KMS-11 (cell line): ENCODE measurements at regions not wholly inside any gene's neighbourhood (a gene's known extent, or its start where the extent isn't known, plus 50 kb on each side); places are given as distances from the start of the nearest gene placed in this dataset.

Source experiments
- H2AFZ ChIP-seq: fragments of 200-600 bp; sonication (generic); 2 replicates; pipeline ENCODE4 v1.6.1; 2016; ENCODE audit warnings: antibody characterized with exemption, mixed run types, low read depth
- H3K27ac ChIP-seq: fragments of 200-600 bp; sonication (generic); 2 replicates; pipeline ENCODE4 v1.6.1; 2016; ENCODE audit warnings: mild to moderate bottlenecking, mixed run types
- H3K27me3 ChIP-seq: fragments of 200-600 bp; sonication (generic); 2 replicates; pipeline ENCODE4 v1.6.1; 2017; ENCODE audit warnings: mild to moderate bottlenecking, low read depth, mixed run types, moderate library complexity; ENCODE audit not compliant: insufficient read depth
- H3K36me3 ChIP-seq: fragments of 200-600 bp; sonication (generic); 2 replicates; pipeline ENCODE4 v1.6.1; 2017; ENCODE audit warnings: mild to moderate bottlenecking, mixed run types; ENCODE audit not compliant: insufficient read depth
- H3K4me1 ChIP-seq: fragments of 200-600 bp; sonication (generic); 2 replicates; pipeline ENCODE4 v1.6.1; 2016; ENCODE audit warnings: mild to moderate bottlenecking, low read depth, mixed run types; ENCODE audit not compliant: poor library complexity, severe bottlenecking
- H3K4me2 ChIP-seq: fragments of 200-600 bp; sonication (generic); 2 replicates; pipeline ENCODE4 v1.7.0; 2016; ENCODE audit warnings: mild to moderate bottlenecking, mixed run types
- H3K4me3 ChIP-seq: fragments of 200-600 bp; sonication (generic); IDR thresholded peaks from 2 replicates; pipeline ENCODE4 v1.6.1; 2017; ENCODE audit warnings: low read depth, low read length, mixed read lengths; ENCODE audit not compliant: insufficient read depth
- H3K79me2 ChIP-seq: fragments of 200-600 bp; sonication (generic); 2 replicates; pipeline ENCODE4 v1.6.1; 2016; ENCODE audit warnings: low read depth, mixed run types; ENCODE audit not compliant: insufficient read depth
- H3K9ac ChIP-seq: fragments of 200-600 bp; sonication (generic); 2 replicates; pipeline ENCODE4 v1.6.1; 2016; ENCODE audit warnings: mild to moderate bottlenecking, mixed run types
- H4K20me1 ChIP-seq: fragments of 200-600 bp; sonication (generic); 2 replicates; pipeline ENCODE4 v1.6.1; 2016; ENCODE audit warnings: mild to moderate bottlenecking, mixed run types; ENCODE audit not compliant: insufficient read depth
- TF ChIP-seq, protein P1 (sequence below): fragments of 200-600 bp; sonication (generic); conservative IDR thresholded peaks from 2 replicates; pipeline ENCODE4 v1.6.1; 2017; ENCODE audit warnings: low read depth, mild to moderate bottlenecking, antibody characterized with exemption, low read length, moderate library complexity, mixed read lengths

DNA sequence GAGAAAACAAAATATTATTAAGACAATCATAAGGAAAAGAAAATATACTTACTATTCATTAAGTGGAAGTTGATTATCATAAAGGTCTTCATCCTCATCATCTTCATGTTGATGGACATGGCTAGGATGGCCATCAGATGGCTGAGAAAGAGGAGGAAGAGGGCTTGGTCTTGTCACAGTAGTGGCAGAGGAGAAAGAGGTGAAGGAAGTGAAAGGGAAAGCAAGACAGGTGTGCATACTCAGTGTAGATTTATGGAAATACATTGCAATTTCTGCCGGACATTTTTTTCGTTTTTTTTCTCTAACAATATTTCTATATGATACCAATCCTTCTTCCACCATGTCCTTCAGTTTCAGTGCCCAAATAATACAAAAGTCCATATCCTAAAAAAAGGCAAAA, 1409.8 kb downstream of the PCDH7 start:
- H3K27ac ChIP-seq, result no peak overlapping the region
- no peaks in the 10 kb centered on the region for H4K20me1 ChIP-seq
- no peak overlapping the region for H2AFZ ChIP-seq
- H3K36me3 ChIP-seq, result no peaks in the 10 kb centered on the region
- no peak overlapping the region for H3K4me2 ChIP-seq
- H3K4me3 ChIP-seq, result no peak overlapping the region
- no peaks in the 10 kb centered on the region for H3K79me2 ChIP-seq
- peaks cover 13% of the 10 kb centered on the region for H3K4me1 ChIP-seq
- TF ChIP-seq, protein P1, sequence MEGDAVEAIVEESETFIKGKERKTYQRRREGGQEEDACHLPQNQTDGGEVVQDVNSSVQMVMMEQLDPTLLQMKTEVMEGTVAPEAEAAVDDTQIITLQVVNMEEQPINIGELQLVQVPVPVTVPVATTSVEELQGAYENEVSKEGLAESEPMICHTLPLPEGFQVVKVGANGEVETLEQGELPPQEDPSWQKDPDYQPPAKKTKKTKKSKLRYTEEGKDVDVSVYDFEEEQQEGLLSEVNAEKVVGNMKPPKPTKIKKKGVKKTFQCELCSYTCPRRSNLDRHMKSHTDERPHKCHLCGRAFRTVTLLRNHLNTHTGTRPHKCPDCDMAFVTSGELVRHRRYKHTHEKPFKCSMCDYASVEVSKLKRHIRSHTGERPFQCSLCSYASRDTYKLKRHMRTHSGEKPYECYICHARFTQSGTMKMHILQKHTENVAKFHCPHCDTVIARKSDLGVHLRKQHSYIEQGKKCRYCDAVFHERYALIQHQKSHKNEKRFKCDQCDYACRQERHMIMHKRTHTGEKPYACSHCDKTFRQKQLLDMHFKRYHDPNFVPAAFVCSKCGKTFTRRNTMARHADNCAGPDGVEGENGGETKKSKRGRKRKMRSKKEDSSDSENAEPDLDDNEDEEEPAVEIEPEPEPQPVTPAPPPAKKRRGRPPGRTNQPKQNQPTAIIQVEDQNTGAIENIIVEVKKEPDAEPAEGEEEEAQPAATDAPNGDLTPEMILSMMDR, result no peak
- H3K27me3 ChIP-seq, result no peaks in the 10 kb centered on the region
- no peak overlapping the region for H3K9ac ChIP-seq

DNA sequence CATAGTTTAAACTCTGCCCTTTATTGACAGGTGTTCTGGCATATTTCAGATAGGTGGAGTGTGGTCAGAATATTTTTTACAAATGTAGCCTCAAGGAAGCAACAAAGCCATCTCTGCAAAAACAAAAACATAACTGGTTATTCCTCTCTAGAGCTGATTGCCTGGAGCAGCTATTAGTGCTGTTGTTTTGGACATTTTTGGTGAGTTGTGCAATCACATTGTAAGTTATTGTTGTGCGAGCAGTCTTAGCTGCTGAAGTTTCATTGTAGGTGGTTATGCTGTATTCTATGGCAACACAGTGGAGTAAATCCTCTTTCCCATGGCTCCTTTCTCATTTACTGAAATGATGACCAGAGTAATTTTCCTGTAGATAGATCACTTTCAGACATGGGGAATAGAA, 1413.0 kb downstream of the PCDH7 start:
- Histone ChIP-seq H3K27me3 (no peaks in the 10 kb centered on the region), H3K9ac (no peak overlapping the region), H4K20me1 (no peaks in the 10 kb centered on the region), H3K79me2 (no peaks in the 10 kb centered on the region), H3K4me2 (no peak overlapping the region), H3K4me3 (no peak overlapping the region), H3K27ac (no peak overlapping the region), H2AFZ (no peak overlapping the region), H3K36me3 (no peaks in the 10 kb centered on the region), H3K4me1 (peaks cover 11% of the 10 kb centered on the region)
- TF ChIP-seq, protein P1, result no peak

DNA sequence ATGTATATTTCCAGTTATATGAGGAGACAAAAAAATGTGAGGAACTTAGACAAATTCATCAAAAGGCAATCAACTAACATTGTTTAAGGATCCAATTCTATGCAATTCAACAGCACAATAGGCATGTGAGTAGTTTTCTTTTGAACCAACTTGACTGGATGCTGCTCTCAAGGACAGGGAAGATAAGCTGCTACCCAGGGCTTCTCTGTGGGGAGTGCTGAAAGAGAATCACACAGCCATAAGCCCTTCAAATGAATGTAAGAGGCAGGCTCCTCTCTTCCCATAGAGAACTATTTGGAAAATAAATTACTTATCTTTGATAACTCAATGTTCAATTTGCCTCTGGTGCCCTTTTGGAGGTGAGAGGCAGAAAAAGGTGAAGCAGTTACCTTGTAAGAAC, 1413.6 kb downstream of the PCDH7 start:
- TF ChIP-seq, protein P1, result no peak

GRCh38 chr4:32135642-32136041, 1415.5 kb downstream of the PCDH7 start:
- no peak overlapping the region for H3K27ac ChIP-seq
- H3K9ac ChIP-seq, result no peak overlapping the region
- peaks cover 8% of the 10 kb centered on the region for H3K4me1 ChIP-seq
- H3K27me3 ChIP-seq, result no peaks in the 10 kb centered on the region
- H3K4me2 ChIP-seq, result no peak overlapping the region
- H3K4me3 ChIP-seq, result no peak overlapping the region
- TF ChIP-seq, protein P1, result no peak
- H3K36me3 ChIP-seq, result no peaks in the 10 kb centered on the region
- no peak overlapping the region for H2AFZ ChIP-seq
- H4K20me1 ChIP-seq, result no peaks in the 10 kb centered on the region
- no peaks in the 10 kb centered on the region for H3K79me2 ChIP-seq

More for the DNA sequence above, 1413.6 kb downstream of the PCDH7 start:
- no peak overlapping the region for H3K4me2 ChIP-seq
- H4K20me1 ChIP-seq, result no peaks in the 10 kb centered on the region
- no peak overlapping the region for H2AFZ ChIP-seq
- H3K9ac ChIP-seq, result no peak overlapping the region
- H3K27me3 ChIP-seq, result no peaks in the 10 kb centered on the region
- no peak overlapping the region for H3K27ac ChIP-seq
- H3K4me1 ChIP-seq, result peaks cover 5% of the 10 kb centered on the region
- no peaks in the 10 kb centered on the region for H3K79me2 ChIP-seq
- no peaks in the 10 kb centered on the region for H3K36me3 ChIP-seq
- H3K4me3 ChIP-seq, result no peak overlapping the region
